NCI-H2227 (cell line): ENCODE measurements at regions not wholly inside any gene's neighbourhood (a gene's known extent, or its start where the extent isn't known, plus 50 kb on each side); places are given as distances from the start of the nearest gene placed in this dataset.

Experiments used
- DNase-seq: peaks from one replicate; lab custom pipeline; 2025; ENCODE audit not compliant: unreplicated experiment; lab: John Stamatoyannopoulos, UW

GRCh38 chr6:153882411-153882810 is 156.6 kb upstream of the OPRM1 start:
- DNase-seq: no peak

DNA sequence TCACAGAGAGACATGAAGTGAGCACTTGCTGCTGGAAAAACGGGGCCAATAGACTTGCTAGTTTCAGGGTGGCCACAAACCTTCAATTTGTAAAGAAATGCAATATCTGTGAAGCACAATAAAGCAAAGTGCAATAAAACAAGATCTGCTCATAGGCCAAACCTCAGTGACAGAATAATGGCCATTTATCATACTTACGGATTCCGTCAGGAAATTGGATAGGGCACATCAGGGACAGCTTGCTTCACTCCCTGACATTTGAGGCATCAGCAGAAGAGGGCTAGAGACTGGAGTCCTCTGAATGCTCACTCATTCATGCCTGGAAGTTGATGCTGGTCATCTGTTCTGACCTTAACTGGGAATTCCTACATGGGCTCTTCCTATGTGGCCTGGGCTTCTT is 165.5 kb upstream of the OPRM1 start:
- no peak for DNase-seq

- DNase-seq: no peak
Measured at GRCh38 chr6:153872946-153873345, 166.1 kb upstream of the OPRM1 start.

DNA sequence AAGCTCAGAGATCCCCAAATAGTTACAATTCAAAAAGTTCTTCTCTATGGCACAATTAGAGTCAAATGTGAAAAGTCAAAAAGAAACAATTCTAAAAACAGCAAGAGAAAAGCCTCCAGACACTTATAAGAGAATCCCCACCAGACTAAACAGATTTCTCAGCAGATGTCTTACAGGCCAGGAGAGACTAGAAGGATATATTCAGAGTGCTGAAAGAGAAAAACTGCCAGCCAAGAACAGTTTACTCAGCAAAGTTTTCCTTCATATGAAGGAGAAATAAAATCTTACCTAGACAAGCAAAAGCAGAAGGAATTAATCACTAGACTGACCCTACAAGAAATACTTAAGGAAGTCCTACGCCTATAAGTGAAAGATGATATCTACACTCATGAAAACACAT is 176.1 kb upstream of the OPRM1 start:
- DNase-seq: no peak

- DNase-seq: no peak
Measured at GRCh38 chr6:153862139-153862538, 176.9 kb upstream of the OPRM1 start.

DNA sequence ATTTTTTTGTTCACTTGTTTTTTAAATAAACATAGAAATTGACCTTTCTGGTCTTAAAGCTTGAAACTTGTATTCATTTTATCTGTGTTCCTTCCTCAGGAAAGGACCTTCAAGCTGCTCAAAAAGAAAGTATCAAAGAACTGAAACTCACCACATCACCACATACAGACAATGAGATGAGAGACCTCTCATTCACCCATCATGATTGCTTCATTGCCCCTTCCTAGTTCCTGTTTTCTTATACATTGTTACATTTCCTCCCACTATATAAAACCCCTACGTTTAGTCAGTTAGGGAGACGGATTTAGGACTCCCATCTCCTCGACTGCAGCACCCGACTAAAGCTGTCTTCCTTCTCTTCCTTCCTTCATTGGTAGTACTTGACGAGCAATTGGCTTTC is 180.5 kb upstream of the OPRM1 start:
- no peak for DNase-seq

GRCh38 chr6:153856929-153857376 is 182.1 kb upstream of the OPRM1 start:
- DNase-seq: no peak

DNA sequence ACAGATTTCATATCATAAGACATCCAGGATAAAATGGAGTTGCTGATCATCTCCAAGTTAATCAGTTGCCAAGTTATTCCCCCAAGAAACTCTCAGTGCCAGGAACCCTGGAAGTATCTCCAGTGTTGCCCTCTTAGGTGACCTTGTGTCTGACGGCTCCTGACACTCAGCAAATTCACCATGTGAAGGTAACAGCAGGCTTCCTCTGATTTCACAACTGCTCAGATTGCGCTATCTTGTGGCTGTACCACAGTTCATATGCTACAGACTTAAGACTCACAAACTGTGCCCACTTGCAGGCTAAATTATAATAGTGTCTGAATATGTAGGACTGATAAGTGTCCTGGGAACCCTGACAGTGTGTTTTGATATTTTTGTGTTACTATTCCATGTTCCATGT is 186.6 kb upstream of the OPRM1 start:
- no peak for DNase-seq

DNA sequence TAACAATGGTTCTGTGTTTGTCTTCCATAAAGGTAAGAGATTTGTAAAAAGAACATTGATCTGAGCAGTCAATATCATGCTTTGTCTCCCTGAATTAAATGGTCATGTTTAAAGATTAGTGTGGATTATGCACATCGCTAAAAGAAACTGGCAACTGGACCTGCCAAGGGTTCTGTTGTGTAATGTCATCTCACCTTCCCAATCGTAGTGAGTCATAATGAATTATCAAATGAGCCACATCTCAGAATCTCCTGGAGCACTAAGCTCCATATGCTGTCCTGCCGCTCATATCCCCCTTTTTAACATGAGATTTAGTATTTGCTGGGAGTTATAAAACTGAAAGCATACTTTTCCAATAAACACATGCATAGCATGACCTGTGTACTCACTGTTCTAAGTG is 187.0 kb upstream of the OPRM1 start:
- no peak for DNase-seq

GRCh38 chr6:153849072-153849779 is 189.8 kb upstream of the OPRM1 start:
- DNase-seq: no peak

GRCh38 chr6:153843420-153843819 is 195.6 kb upstream of the OPRM1 start:
- no peak for DNase-seq

DNA sequence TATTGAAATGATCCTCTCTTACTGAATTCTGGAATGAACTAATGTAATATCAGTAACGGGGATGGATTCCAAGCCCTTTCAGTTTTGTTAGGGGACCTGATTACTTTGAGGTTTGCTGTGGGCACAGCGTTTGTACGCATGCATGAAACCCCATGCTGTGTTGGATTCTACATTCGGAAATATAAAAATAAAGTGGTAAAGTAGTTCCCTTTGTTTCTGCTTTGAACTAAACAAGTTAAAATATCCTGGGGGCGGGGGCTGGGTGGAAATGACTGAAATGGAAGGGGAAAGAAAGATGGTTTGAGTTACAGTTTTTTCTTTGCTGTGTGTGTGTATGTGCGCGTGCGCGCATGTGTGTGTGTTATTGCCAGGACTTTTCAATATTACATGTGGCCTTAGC is 196.5 kb upstream of the OPRM1 start:
- no peak for DNase-seq

GRCh38 chr6:153840039-153840850 is 198.8 kb upstream of the OPRM1 start:
- DNase-seq: no peak

GRCh38 chr6:153832543-153832942 is 206.5 kb upstream of the OPRM1 start:
- DNase-seq: no peak

- no peak for DNase-seq
Measured at GRCh38 chr6:153831350-153832078, 207.5 kb upstream of the OPRM1 start.

DNA sequence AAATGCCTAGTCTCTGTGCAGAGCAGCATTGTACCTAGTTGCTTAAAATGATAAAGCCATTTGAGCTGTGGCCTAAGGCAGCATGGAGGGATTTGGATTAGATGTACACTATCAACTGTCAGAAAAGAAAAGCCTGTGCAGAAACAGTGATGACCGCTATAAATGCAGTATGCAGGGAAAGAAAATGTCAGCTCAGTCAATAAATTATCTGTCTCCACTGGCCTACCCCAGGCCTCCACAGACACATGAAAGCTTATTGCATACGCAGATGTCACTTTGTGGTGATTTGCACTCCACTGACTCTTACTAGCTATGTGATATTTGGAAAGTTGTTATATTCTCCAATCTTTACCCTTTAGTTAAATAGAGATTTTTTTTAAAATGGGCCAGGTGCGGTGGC is 221.9 kb upstream of the OPRM1 start:
- no peak for DNase-seq

- DNase-seq: peak; percentile 28
Measured at GRCh38 chr6:153816366-153816765, 222.7 kb upstream of the OPRM1 start.

DNA sequence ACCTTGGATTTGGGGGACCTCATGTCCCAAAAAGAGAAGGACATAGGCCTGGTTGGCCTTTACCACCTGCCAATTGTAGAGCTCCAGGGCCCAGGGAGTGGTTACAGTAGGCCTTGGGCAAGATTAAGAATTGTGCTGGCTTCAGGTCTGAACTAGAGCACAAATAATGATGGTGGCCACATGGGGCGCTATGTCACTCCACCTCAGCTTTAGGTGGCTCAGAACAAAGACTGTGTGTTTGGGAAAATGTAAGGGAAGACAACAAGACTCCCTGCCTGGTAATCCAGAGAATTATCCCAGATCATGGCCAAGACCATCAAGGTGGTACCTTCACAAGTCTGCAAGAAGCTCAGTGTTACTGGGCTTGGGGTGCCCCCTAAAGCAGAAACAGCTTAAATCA is 224.9 kb upstream of the OPRM1 start:
- DNase-seq: no peak

GRCh38 chr6:153804755-153805330 is 234.2 kb upstream of the OPRM1 start:
- DNase-seq: no peak

- DNase-seq: no peak
Measured at GRCh38 chr6:153801917-153802316, 237.1 kb upstream of the OPRM1 start.

- no peak for DNase-seq
Measured at GRCh38 chr6:153800580-153801188, 238.4 kb upstream of the OPRM1 start.
